Mucosa of rectum (tissue), 2 donors: ENCODE measurements at regions not wholly inside any gene's neighbourhood (a gene's known extent, or its start where the extent isn't known, plus 50 kb on each side); places are given as distances from the start of the nearest gene placed in this dataset.

Experiments
- H3K27ac ChIP-seq, 2 donors: one replicate each; pipeline ENCODE4 v1.7.0; 2013; ENCODE audit warnings: inconsistent platforms in 2 of 2, low read depth in 2 of 2, low read length in 2 of 2
- H3K27me3 ChIP-seq, 2 donors: one replicate each; pipeline ENCODE4 v1.7.0; 2013; ENCODE audit warnings: low read length in 2 of 2; ENCODE audit not compliant: control insufficient read depth in 2 of 2, insufficient read depth in 2 of 2
- H3K36me3 ChIP-seq, 2 donors: one replicate each; pipeline ENCODE4 v1.7.0; 2013; ENCODE audit warnings: low read length in 2 of 2; ENCODE audit not compliant: control insufficient read depth in 2 of 2, insufficient read depth in 2 of 2
- H3K4me1 ChIP-seq, 2 donors: one replicate each; pipeline ENCODE4 v1.7.0; 2013; ENCODE audit warnings: low read length in 2 of 2, mild to moderate bottlenecking in 1 of 2; ENCODE audit not compliant: control insufficient read depth in 2 of 2, insufficient read depth in 2 of 2
- H3K4me3 ChIP-seq, 2 donors: one replicate each; pipeline ENCODE4 v1.7.0; 2013; ENCODE audit warnings: low read length in 2 of 2
- H3K9ac ChIP-seq, 2 donors: one replicate each; pipeline ENCODE4 v1.7.0; 2013; ENCODE audit warnings: low read length in 2 of 2, low read depth in 1 of 2, mild to moderate bottlenecking in 1 of 2
- H3K9me3 ChIP-seq, 2 donors: one replicate each; pipeline ENCODE4 v1.7.0; 2013; ENCODE audit warnings: low read length in 2 of 2; ENCODE audit not compliant: control insufficient read depth in 2 of 2
- donor health status: healthy.
- donor health status: Normal muscosa, but diverticular disease.

- no peak overlapping the region for H3K9ac ChIP-seq
- no peak overlapping the region for H3K27ac ChIP-seq
- no peaks in the 10 kb centered on the region for H3K9me3 ChIP-seq
- no peaks in the 10 kb centered on the region for H3K4me1 ChIP-seq
- H3K36me3 ChIP-seq, result no peaks in the 10 kb centered on the region
- H3K27me3 ChIP-seq, result peaks cover 0 to 4% of the 10 kb centered on the region in 2 donors
- no peak overlapping the region for H3K4me3 ChIP-seq
These were observed 150.8 kb upstream of the ETV3 start for GRCh38 chr1:157288996-157289395.

- Histone ChIP-seq H3K9me3 (no peaks in the 10 kb centered on the region), H3K27me3 (peaks cover 0 to 4% of the 10 kb centered on the region in 2 donors)
These were observed 150.3 kb upstream of the ETV3 start for GRCh38 chr1:157288492-157288891.

GRCh38 chr1:157288006-157288405 is 149.8 kb upstream of the ETV3 start:
- H3K9ac ChIP-seq, result no peak overlapping the region
- H3K9me3 ChIP-seq, result no peaks in the 10 kb centered on the region
- H3K4me1 ChIP-seq, result no peaks in the 10 kb centered on the region
- H3K27ac ChIP-seq, result no peak overlapping the region
- no peak overlapping the region for H3K4me3 ChIP-seq
- no peaks in the 10 kb centered on the region for H3K36me3 ChIP-seq
- peaks cover 0 to 4% of the 10 kb centered on the region in 2 donors for H3K27me3 ChIP-seq

More at GRCh38 chr1:157288492-157288891, 150.3 kb upstream of the ETV3 start:
- no peaks in the 10 kb centered on the region for H3K36me3 ChIP-seq
- no peak overlapping the region for H3K9ac ChIP-seq
- H3K27ac ChIP-seq, result no peak overlapping the region
- H3K4me1 ChIP-seq, result no peaks in the 10 kb centered on the region
- no peak overlapping the region for H3K4me3 ChIP-seq

- Histone ChIP-seq H3K4me3 (no peak overlapping the region), H3K27me3 (peaks cover 0 to 4% of the 10 kb centered on the region in 2 donors), H3K9ac (no peak overlapping the region), H3K27ac (no peak overlapping the region), H3K4me1 (no peaks in the 10 kb centered on the region), H3K9me3 (no peaks in the 10 kb centered on the region), H3K36me3 (no peaks in the 10 kb centered on the region)
These were observed 149.3 kb upstream of the ETV3 start for GRCh38 chr1:157287462-157287861.

- Histone ChIP-seq H3K9me3 (no peaks in the 10 kb centered on the region), H3K4me1 (no peaks in the 10 kb centered on the region), H3K27me3 (peaks cover 0 to 4% of the 10 kb centered on the region in 2 donors), H3K36me3 (no peaks in the 10 kb centered on the region), H3K27ac (no peak overlapping the region), H3K9ac (no peak overlapping the region), H3K4me3 (no peak overlapping the region)
These were observed 148.6 kb upstream of the ETV3 start for GRCh38 chr1:157286646-157287420.

- no peaks in the 10 kb centered on the region for H3K36me3 ChIP-seq
- H3K4me3 ChIP-seq, result no peak overlapping the region
- H3K27me3 ChIP-seq, result peaks cover 0 to 4% of the 10 kb centered on the region in 2 donors
- no peaks in the 10 kb centered on the region for H3K9me3 ChIP-seq
- H3K9ac ChIP-seq, result no peak overlapping the region
- H3K27ac ChIP-seq, result no peak overlapping the region
- no peaks in the 10 kb centered on the region for H3K4me1 ChIP-seq
These were observed 147.9 kb upstream of the ETV3 start for GRCh38 chr1:157286096-157286495.

- H3K4me3 ChIP-seq, result no peak overlapping the region
- no peak overlapping the region for H3K9ac ChIP-seq
- no peak overlapping the region for H3K27ac ChIP-seq
- no peaks in the 10 kb centered on the region for H3K9me3 ChIP-seq
- peaks cover 0 to 8% of the 10 kb centered on the region in 2 donors for H3K27me3 ChIP-seq
- no peaks in the 10 kb centered on the region for H3K4me1 ChIP-seq
- H3K36me3 ChIP-seq, result no peaks in the 10 kb centered on the region
These were observed 146.3 kb upstream of the ETV3 start for GRCh38 chr1:157284451-157284850.

- Histone ChIP-seq H3K4me3 (no peak overlapping the region), H3K27ac (no peak overlapping the region), H3K9me3 (no peaks in the 10 kb centered on the region), H3K27me3 (peaks cover 2 to 7% of the 10 kb centered on the region in 2 donors), H3K36me3 (no peaks in the 10 kb centered on the region), H3K9ac (no peak overlapping the region), H3K4me1 (no peaks in the 10 kb centered on the region)
These were observed 141.6 kb upstream of the ETV3 start for GRCh38 chr1:157279802-157280140.

- H3K27ac ChIP-seq, result no peak overlapping the region
- peaks cover 2 to 5% of the 10 kb centered on the region in 2 donors for H3K27me3 ChIP-seq
- no peaks in the 10 kb centered on the region for H3K4me1 ChIP-seq
- no peak overlapping the region for H3K9ac ChIP-seq
- H3K36me3 ChIP-seq, result no peaks in the 10 kb centered on the region
- H3K4me3 ChIP-seq, result no peak overlapping the region
- H3K9me3 ChIP-seq, result no peaks in the 10 kb centered on the region
These were observed 141.1 kb upstream of the ETV3 start for GRCh38 chr1:157279138-157279801.

GRCh38 chr1:157278383-157279137 is 140.4 kb upstream of the ETV3 start:
- Histone ChIP-seq H3K9me3 (no peaks in the 10 kb centered on the region), H3K27ac (no peak overlapping the region), H3K36me3 (no peaks in the 10 kb centered on the region), H3K9ac (no peak overlapping the region), H3K4me3 (no peak overlapping the region), H3K27me3 (peaks cover 2 to 5% of the 10 kb centered on the region in 2 donors), H3K4me1 (no peaks in the 10 kb centered on the region)
